ENCODE measurements at regions not wholly inside any gene's neighbourhood (a gene's known extent, or its start where the extent isn't known, plus 50 kb on each side); places are given as distances from the start of the nearest gene placed in this dataset.

DNA sequence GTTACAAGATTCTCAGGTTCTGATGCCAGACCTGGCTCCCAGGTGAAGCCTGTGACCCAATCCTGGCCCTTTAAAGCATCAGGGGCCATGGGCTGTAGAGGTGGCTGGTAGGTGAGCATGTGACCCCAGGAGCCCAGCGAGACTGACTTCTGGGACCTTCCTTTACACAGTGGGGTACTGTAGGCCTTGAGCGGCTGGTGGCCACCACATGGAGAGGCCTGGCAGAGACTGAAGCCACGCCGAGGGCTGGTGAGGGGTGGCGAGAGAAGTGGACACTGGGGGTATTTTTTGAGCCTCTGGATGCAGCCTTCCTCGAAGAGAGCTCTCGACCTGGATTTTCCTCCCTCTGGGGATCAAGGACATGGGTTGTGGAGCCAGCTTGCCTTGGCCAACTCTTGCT, 71.2 kb upstream of the ITGA11 start:
- TF ChIP-seq, protein P1, sequence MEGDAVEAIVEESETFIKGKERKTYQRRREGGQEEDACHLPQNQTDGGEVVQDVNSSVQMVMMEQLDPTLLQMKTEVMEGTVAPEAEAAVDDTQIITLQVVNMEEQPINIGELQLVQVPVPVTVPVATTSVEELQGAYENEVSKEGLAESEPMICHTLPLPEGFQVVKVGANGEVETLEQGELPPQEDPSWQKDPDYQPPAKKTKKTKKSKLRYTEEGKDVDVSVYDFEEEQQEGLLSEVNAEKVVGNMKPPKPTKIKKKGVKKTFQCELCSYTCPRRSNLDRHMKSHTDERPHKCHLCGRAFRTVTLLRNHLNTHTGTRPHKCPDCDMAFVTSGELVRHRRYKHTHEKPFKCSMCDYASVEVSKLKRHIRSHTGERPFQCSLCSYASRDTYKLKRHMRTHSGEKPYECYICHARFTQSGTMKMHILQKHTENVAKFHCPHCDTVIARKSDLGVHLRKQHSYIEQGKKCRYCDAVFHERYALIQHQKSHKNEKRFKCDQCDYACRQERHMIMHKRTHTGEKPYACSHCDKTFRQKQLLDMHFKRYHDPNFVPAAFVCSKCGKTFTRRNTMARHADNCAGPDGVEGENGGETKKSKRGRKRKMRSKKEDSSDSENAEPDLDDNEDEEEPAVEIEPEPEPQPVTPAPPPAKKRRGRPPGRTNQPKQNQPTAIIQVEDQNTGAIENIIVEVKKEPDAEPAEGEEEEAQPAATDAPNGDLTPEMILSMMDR (IDR thresholded peaks at IDR 0.05; ENCODE audit: extremely low read depth in 1 of 2, insufficient read depth in 1 of 2, low read depth in 1 of 2, low read length in 2 of 2): no peak
- TF ChIP-seq EZH2 (IDR thresholded peaks at IDR 0.05; ENCODE audit: borderline replicate concordance, low read depth, low read length, severe bottlenecking): no peak
- no peak for TF ChIP-seq POLR2A (IDR thresholded peaks at IDR 0.05; ENCODE audit: low read depth, low read length)

All from endothelial cell of umbilical vein (primary cell).